Heart right ventricle (tissue), 16 donors: ENCODE measurements at regions not wholly inside any gene's neighbourhood (a gene's known extent, or its start where the extent isn't known, plus 50 kb on each side); places are given as distances from the start of the nearest gene placed in this dataset.

Experiments used
- ATAC-seq, 8 donors: fragments of 200-7000 bp; cut with Tn5 transposase; one replicate each; pipeline ENCODE4 v1.9.1; 2020; ENCODE audit warnings: mild to moderate bottlenecking in 8 of 8, moderate library complexity in 8 of 8, moderate number of reproducible peaks in 1 of 8
- DNase-seq, 2 donors: peaks; one replicate each; pipeline ENCODE4 v3.0.0-alpha.2; 2020
- H3K27ac ChIP-seq, 10 donors: fragments of 200-600 bp; sonication (generic) in 2 of 10; one replicate each; pipeline versions ENCODE4 v1.5.0 to v1.8.0; 2020 to 2022; ENCODE audit warnings: mild to moderate bottlenecking in 3 of 10
- H3K27me3 ChIP-seq, 7 donors: fragments of 200-600 bp; one replicate each; pipeline ENCODE4 v1.8.0; 2021 to 2022; ENCODE audit warnings: mild to moderate bottlenecking in 2 of 7
- H3K36me3 ChIP-seq, 9 donors: fragments of 200-600 bp; sonication (generic) in 1 of 9; one replicate each; pipeline versions ENCODE4 v1.5.0 to v1.8.0; 2020 to 2022; ENCODE audit warnings: mild to moderate bottlenecking in 2 of 9
- H3K4me1 ChIP-seq, 9 donors: fragments of 200-600 bp; sonication (generic) in 1 of 9; one replicate each; pipeline versions ENCODE4 v1.5.0 to v1.8.0; 2020 to 2022; ENCODE audit warnings: mild to moderate bottlenecking in 4 of 9
- H3K4me3 ChIP-seq, 10 donors: fragments of 200-600 bp; sonication (generic) in 2 of 10; one replicate each; pipeline versions ENCODE4 v1.5.0 to v1.8.0; 2020 to 2022; ENCODE audit warnings: mild to moderate bottlenecking in 7 of 10, moderate library complexity in 2 of 10
- H3K9me3 ChIP-seq, 11 donors: fragments of 200-600 bp in 10 of 11; sonication (generic) in 2 of 11; one replicate each; pipeline versions ENCODE4 v1.5.0 to v1.8.0; 2013 to 2022; ENCODE audit warnings: mild to moderate bottlenecking in 2 of 11, control low read depth in 1 of 11, moderate library complexity in 1 of 11
- CTCF ChIP-seq, 9 donors: fragments of 200-600 bp; sonication (generic) in 2 of 9; IDR thresholded peaks; one replicate each; pipeline versions ENCODE4 v1.5.0 to v1.8.0; 2021 to 2022; ENCODE audit warnings: antibody characterized with exemption in 9 of 9, mild to moderate bottlenecking in 5 of 9, moderate library complexity in 1 of 9
- WGBS, 2 donors: extraction: QIAGEN DNeasy Blood & Tissue Kit; methylation state at CpG; one replicate each; pipeline ENCODE4 v1.1.7; 2013; ENCODE audit warnings: inconsistent platforms in 1 of 2; 5-methylcytosine and 5-hydroxymethylcytosine counted together
- intact Hi-C, 10 donors: fragments of 100-400 bp; cut with DNase I; formaldehyde crosslinking; loops; one replicate each; pipeline versions ENCODE4 v1.11.1 to v1.14.2; 2022
- donor health status: Arrhythmogenic right ventricular cardiomyopathy.
- donor health status: ischemic (EF 13 %, LVEDD 7.1; RV severe dilation, severe dysfunction).
- donor health status: healthy with polysubstance abuse.
- donor health status: DM: no; HTN: yes; CAD: no.
- donor health status: DM: no; HTN: no; CAD: no.
- donor health status: ischemic (EF 25% LVEDD 6.9; RV normal size, moderate dysfunction).
- donor health status: ischemic (EF 25% LVEDD 5.7; RV mildly dilated, moderate dysfunction).
- donor health status: healthy.
- donor health status: DM: yes; HTN: yes; CAD: no.
- donor health status: Ischemic cardiomyopathy.
- donor health status: ischemic (EF 35%, LVEDD 5.7; RV mildly dilated, moderate dysfunction).
- donor health status: nonischemic (EF 11% LVEDD 7.7; RV severe dilation, severe dysfunction).
- donor health status: DM: yes; HTN: yes; CAD: no.
- donor health status: PGD.
- donor health status: ischemic (EF 29% LVEDD 5.4; RV normal size, mild dysfunction).
- donor health status: nonischemic (EF 23%, LVEDD 6.1; RV moderate dilation, normal function).

GRCh38 chr11:133608496-133608895 is 76.2 kb upstream of the OPCML start:
- Histone ChIP-seq H3K27ac (no peak overlapping the region), H3K36me3 (no peaks in the 10 kb centered on the region), H3K9me3 (peaks cover 0 to 24% (median 7%) of the 10 kb centered on the region in 11 donors), H3K4me3 (no peak overlapping the region), H3K27me3 (peaks cover 0 to 2% (median 0%) of the 10 kb centered on the region in 7 donors), H3K4me1 (no peaks in the 10 kb centered on the region)
- TF ChIP-seq CTCF (IDR thresholded peaks at IDR 0.05), result no peak
- ATAC-seq (no peak), DNase-seq (no peak)
- intact Hi-C loops, result no loop called here
- WGBS, 2 donors, result 27 to 29% methylated on average over 2 of the region's 2 CpGs

GRCh38 chr11:133606124-133606523 is 73.8 kb upstream of the OPCML start:
- Histone ChIP-seq H3K4me1 (no peaks in the 10 kb centered on the region), H3K27me3 (peaks cover 0 to 7% (median 0%) of the 10 kb centered on the region in 7 donors), H3K27ac (no peak overlapping the region), H3K36me3 (no peaks in the 10 kb centered on the region), H3K9me3 (peaks cover 0 to 18% (median 7%) of the 10 kb centered on the region in 11 donors), H3K4me3 (no peak overlapping the region)
- TF ChIP-seq CTCF (IDR thresholded peaks at IDR 0.05), result no peak
- ATAC-seq (no peak), DNase-seq (no peak)
- 75 to 78% methylated on average over 3 of the region's 3 CpGs for WGBS, 2 donors
- intact Hi-C loops, result no loop called here

GRCh38 chr11:133605482-133605881 is 73.2 kb upstream of the OPCML start:
- no peak for DNase-seq
- peaks cover 0 to 11% (median 4%) of the 10 kb centered on the region in 11 donors for H3K9me3 ChIP-seq
- no peak for ATAC-seq
- intact Hi-C loops, result no loop called here
- no peak overlapping the region for H3K27ac ChIP-seq
- no peak overlapping the region for H3K4me3 ChIP-seq
- H3K4me1 ChIP-seq, result no peaks in the 10 kb centered on the region
- H3K36me3 ChIP-seq, result no peaks in the 10 kb centered on the region
- 57 to 62% methylated on average over 2 of the region's 2 CpGs for WGBS, 2 donors
- peaks cover 0 to 7% (median 0%) of the 10 kb centered on the region in 7 donors for H3K27me3 ChIP-seq
- TF ChIP-seq CTCF (IDR thresholded peaks at IDR 0.05), result no peak

- TF ChIP-seq CTCF (IDR thresholded peaks at IDR 0.05), result no peak
- intact Hi-C loops, result no loop called here
- no peaks in the 10 kb centered on the region for H3K4me1 ChIP-seq
- WGBS, 2 donors, result 79 to 83% methylated on average over 3 of the region's 3 CpGs
- no peak overlapping the region for H3K4me3 ChIP-seq
- ATAC-seq (no peak), DNase-seq (no peak)
- peaks cover 0 to 7% (median 3%) of the 10 kb centered on the region in 7 donors for H3K27me3 ChIP-seq
- H3K9me3 ChIP-seq, result no peaks in the 10 kb centered on the region
- no peak overlapping the region for H3K27ac ChIP-seq
- H3K36me3 ChIP-seq, result no peaks in the 10 kb centered on the region
Observed at GRCh38 chr11:133601641-133602040, 69.3 kb upstream of the OPCML start.
